ENCODE measurements at regions not wholly inside any gene's neighbourhood (a gene's known extent, or its start where the extent isn't known, plus 50 kb on each side); places are given as distances from the start of the nearest gene placed in this dataset.

DNA sequence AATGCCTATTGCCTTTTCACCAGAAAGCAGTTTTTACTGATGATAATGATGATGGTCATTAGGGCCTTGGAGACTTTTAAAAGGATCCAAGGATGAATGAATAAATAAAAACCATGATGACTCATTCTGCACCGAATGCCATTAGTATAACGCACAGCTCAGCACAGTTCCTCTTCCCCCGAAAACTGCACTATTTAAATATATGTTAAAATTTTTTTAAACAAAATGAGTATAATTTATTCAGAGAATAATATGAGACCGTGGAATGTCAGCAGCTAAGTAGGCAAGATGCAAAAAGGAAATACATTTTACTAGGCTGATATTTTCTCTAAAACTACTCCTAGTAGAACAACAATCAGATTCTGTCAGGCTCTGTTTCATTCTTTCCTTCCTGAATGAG lies 83.4 kb upstream of the NANOGP8 start:
- TF ChIP-seq, protein P1, sequence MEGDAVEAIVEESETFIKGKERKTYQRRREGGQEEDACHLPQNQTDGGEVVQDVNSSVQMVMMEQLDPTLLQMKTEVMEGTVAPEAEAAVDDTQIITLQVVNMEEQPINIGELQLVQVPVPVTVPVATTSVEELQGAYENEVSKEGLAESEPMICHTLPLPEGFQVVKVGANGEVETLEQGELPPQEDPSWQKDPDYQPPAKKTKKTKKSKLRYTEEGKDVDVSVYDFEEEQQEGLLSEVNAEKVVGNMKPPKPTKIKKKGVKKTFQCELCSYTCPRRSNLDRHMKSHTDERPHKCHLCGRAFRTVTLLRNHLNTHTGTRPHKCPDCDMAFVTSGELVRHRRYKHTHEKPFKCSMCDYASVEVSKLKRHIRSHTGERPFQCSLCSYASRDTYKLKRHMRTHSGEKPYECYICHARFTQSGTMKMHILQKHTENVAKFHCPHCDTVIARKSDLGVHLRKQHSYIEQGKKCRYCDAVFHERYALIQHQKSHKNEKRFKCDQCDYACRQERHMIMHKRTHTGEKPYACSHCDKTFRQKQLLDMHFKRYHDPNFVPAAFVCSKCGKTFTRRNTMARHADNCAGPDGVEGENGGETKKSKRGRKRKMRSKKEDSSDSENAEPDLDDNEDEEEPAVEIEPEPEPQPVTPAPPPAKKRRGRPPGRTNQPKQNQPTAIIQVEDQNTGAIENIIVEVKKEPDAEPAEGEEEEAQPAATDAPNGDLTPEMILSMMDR (IDR thresholded peaks at IDR 0.05), result no peak
- TF ChIP-seq POLR2A (IDR thresholded peaks at IDR 0.05), result no peak

Data from ovary (tissue), 3 donors.